Loucy (cell line): ENCODE measurements at regions not wholly inside any gene's neighbourhood (a gene's known extent, or its start where the extent isn't known, plus 50 kb on each side); places are given as distances from the start of the nearest gene placed in this dataset.

Experiments used
- H2AFZ ChIP-seq: fragments of 200-600 bp; sonication (generic); 2 replicates; pipeline ENCODE4 v1.6.0; 2016; ENCODE audit warnings: antibody characterized with exemption, mild to moderate bottlenecking, low read length, moderate library complexity
- H3F3A ChIP-seq: fragments of 200-600 bp; 2 replicates; pipeline ENCODE4 v1.6.0; 2016; ENCODE audit warnings: antibody characterized with exemption, low read depth, mild to moderate bottlenecking
- H3K27me3 ChIP-seq: fragments of 200-600 bp; sonication (generic); 2 replicates; pipeline ENCODE4 v1.6.1; 2014; ENCODE audit warnings: low read length, mild to moderate bottlenecking; ENCODE audit not compliant: insufficient read depth, poor library complexity, severe bottlenecking
- H3K36me3 ChIP-seq: fragments of 200-600 bp; sonication (generic); 2 replicates; pipeline ENCODE4 v1.6.1; 2016; ENCODE audit warnings: low read length; ENCODE audit not compliant: insufficient read depth
- H3K4me1 ChIP-seq: fragments of 200-600 bp; sonication (generic); 2 replicates; pipeline ENCODE4 v1.5.1; 2014; ENCODE audit warnings: low read length, mild to moderate bottlenecking; ENCODE audit not compliant: insufficient read depth, poor library complexity, severe bottlenecking
- H3K4me2 ChIP-seq: fragments of 200-600 bp; sonication (generic); 2 replicates; pipeline ENCODE4 v1.6.0; 2014; ENCODE audit warnings: antibody characterized with exemption, low read length, low read depth, mild to moderate bottlenecking; ENCODE audit not compliant: poor library complexity, severe bottlenecking
- H3K4me3 ChIP-seq: fragments of 200-600 bp; sonication (generic); 2 replicates; pipeline ENCODE4 v1.5.1; 2014; ENCODE audit warnings: low read length, mild to moderate bottlenecking, mixed read lengths; ENCODE audit not compliant: poor library complexity, severe bottlenecking
- H3K79me2 ChIP-seq: fragments of 200-600 bp; sonication (generic); 2 replicates; pipeline ENCODE4 v1.6.1; 2014; ENCODE audit warnings: low read length; ENCODE audit not compliant: insufficient read depth
- H3K9ac ChIP-seq: fragments of 200-600 bp; sonication (generic); 2 replicates; pipeline ENCODE4 v1.6.0; 2014; ENCODE audit warnings: mild to moderate bottlenecking, low read depth, low read length, moderate library complexity; ENCODE audit not compliant: poor library complexity, severe bottlenecking
- H3K9me2 ChIP-seq: fragments of 200-600 bp; sonication (generic); replicated peaks from 2 replicates; pipeline ENCODE4 v1.6.1; 2016; ENCODE audit warnings: low read depth, low read length, mixed read lengths
- H3K9me3 ChIP-seq: fragments of 200-600 bp; sonication (generic); 2 replicates; pipeline ENCODE4 v1.6.1; 2014; ENCODE audit warnings: mild to moderate bottlenecking, antibody characterized with exemption, low read length, low read depth; ENCODE audit not compliant: insufficient read depth
- H4K20me1 ChIP-seq: fragments of 200-600 bp; sonication (generic); 2 replicates; pipeline ENCODE4 v1.6.0; 2014; ENCODE audit warnings: antibody characterized with exemption, low read length, mild to moderate bottlenecking; ENCODE audit not compliant: insufficient read depth, poor library complexity, severe bottlenecking
- EZH2phosphoT487 ChIP-seq: fragments of 200-600 bp; IDR thresholded peaks from 2 replicates; pipeline ENCODE4 v1.6.1; 2018; ENCODE audit warnings: antibody characterized with exemption, mild to moderate bottlenecking, moderate library complexity, borderline replicate concordance
- TF ChIP-seq, protein P1 (sequence below): fragments of 200-600 bp; sonication (generic); conservative IDR thresholded peaks from 2 replicates; pipeline ENCODE4 v1.5.1; 2014; ENCODE audit warnings: mild to moderate bottlenecking, antibody characterized with exemption, low read length

DNA sequence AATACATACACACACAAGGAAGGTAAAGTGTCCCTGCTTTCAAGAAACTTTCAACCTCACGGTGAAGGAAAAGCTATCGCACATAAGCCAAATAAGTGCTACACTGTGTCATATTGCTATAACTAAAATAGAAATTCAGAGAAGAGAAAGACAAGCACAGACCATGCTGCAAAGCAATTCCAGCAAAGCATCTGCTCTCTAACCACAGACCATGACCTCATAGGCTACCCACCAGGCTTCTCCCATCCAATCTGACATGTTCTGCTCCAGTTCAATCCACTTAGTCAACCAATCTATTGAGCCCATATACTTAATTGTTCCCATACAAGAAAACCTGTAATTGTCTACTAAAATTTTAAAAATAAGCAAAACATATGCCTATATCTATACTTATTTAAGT, 211.3 kb downstream of the BARHL2 start:
- Histone ChIP-seq H2AFZ (no peak overlapping the region), H4K20me1 (no peaks in the 10 kb centered on the region), H3K36me3 (no peaks in the 10 kb centered on the region), H3K4me2 (no peak overlapping the region), H3K9me2 (no peaks in the 10 kb centered on the region), H3K4me3 (no peak overlapping the region), H3K4me1 (no peaks in the 10 kb centered on the region), H3F3A (no peaks in the 10 kb centered on the region), H3K79me2 (no peaks in the 10 kb centered on the region), H3K9me3 (no peaks in the 10 kb centered on the region), H3K27me3 (no peaks in the 10 kb centered on the region), H3K9ac (no peak overlapping the region)
- TF ChIP-seq, protein P1, sequence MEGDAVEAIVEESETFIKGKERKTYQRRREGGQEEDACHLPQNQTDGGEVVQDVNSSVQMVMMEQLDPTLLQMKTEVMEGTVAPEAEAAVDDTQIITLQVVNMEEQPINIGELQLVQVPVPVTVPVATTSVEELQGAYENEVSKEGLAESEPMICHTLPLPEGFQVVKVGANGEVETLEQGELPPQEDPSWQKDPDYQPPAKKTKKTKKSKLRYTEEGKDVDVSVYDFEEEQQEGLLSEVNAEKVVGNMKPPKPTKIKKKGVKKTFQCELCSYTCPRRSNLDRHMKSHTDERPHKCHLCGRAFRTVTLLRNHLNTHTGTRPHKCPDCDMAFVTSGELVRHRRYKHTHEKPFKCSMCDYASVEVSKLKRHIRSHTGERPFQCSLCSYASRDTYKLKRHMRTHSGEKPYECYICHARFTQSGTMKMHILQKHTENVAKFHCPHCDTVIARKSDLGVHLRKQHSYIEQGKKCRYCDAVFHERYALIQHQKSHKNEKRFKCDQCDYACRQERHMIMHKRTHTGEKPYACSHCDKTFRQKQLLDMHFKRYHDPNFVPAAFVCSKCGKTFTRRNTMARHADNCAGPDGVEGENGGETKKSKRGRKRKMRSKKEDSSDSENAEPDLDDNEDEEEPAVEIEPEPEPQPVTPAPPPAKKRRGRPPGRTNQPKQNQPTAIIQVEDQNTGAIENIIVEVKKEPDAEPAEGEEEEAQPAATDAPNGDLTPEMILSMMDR: no peak
- TF ChIP-seq EZH2phosphoT487: no peak

DNA sequence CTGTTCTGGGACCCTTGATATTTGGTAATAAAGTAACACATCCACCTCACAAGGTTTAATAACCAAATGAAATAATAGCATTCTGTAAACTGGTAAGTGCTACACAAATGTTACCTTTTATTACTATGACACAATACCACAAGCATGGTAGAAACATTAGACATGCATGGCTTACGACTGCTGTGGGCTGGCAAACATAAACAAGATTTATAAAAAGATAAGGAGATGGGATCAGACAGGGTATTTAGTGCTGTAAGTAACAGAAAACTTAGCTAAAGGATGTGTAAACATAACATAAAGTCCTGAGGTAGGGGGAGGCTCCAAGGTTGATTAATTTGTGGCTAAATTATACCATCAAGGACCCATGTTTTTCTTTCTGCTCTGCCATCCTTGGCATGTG, 212.6 kb downstream of the BARHL2 start:
- no peak overlapping the region for H3K9ac ChIP-seq
- no peak overlapping the region for H2AFZ ChIP-seq
- H3K79me2 ChIP-seq: no peaks in the 10 kb centered on the region
- no peaks in the 10 kb centered on the region for H3K4me1 ChIP-seq
- H4K20me1 ChIP-seq: no peaks in the 10 kb centered on the region
- H3K27me3 ChIP-seq: no peaks in the 10 kb centered on the region
- TF ChIP-seq, protein P1: no peak
- no peak for TF ChIP-seq EZH2phosphoT487
- H3K9me3 ChIP-seq: no peaks in the 10 kb centered on the region
- H3K4me3 ChIP-seq: no peak overlapping the region
- H3K36me3 ChIP-seq: no peaks in the 10 kb centered on the region
- no peaks in the 10 kb centered on the region for H3F3A ChIP-seq
- no peaks in the 10 kb centered on the region for H3K9me2 ChIP-seq
- no peak overlapping the region for H3K4me2 ChIP-seq

DNA sequence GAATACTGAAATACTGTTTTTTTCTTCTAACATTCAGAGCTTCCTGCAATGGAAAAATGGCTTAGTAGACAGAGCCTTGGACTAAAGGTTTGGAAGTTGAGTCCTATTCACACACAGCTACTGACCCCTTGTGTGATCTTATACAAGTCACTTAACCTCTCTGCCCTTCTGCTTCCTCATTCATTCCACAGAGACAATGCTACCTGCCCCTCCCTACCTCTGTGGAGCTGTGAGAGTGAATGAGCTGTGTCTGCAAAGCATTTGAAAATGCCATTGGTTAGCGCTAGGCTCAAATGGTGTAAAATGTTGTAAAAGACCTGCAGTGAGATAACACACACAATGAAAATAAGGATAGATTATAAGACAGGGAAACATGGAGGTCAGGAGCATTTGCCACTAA, 214.4 kb downstream of the BARHL2 start:
- Histone ChIP-seq H4K20me1 (no peaks in the 10 kb centered on the region), H3K36me3 (no peaks in the 10 kb centered on the region), H3K9me2 (no peaks in the 10 kb centered on the region), H3K4me1 (no peaks in the 10 kb centered on the region), H3K79me2 (no peaks in the 10 kb centered on the region), H3K9me3 (no peaks in the 10 kb centered on the region), H3K27me3 (no peaks in the 10 kb centered on the region), H2AFZ (no peak overlapping the region), H3K4me2 (no peak overlapping the region), H3K9ac (no peak overlapping the region), H3F3A (no peaks in the 10 kb centered on the region), H3K4me3 (no peak overlapping the region)
- TF ChIP-seq, protein P1: no peak
